HepG2 (cell line): ENCODE measurements at regions not wholly inside any gene's neighbourhood (a gene's known extent, or its start where the extent isn't known, plus 50 kb on each side); places are given as distances from the start of the nearest gene placed in this dataset.

Source experiments
- E2F2 ChIP-seq: sonication (generic); formaldehyde crosslinking; IDR thresholded peaks from 2 replicates; pipeline ENCODE4 v1.4.0; 2020; ENCODE audit warnings: missing genetic modification reagents, borderline replicate concordance
- GMEB1 ChIP-seq: sonication (generic); formaldehyde crosslinking; IDR thresholded peaks from 2 replicates; pipeline ENCODE4 v1.5.1; 2020; ENCODE audit warnings: missing genetic modification reagents, mild to moderate bottlenecking, borderline replicate concordance
- HIVEP1 ChIP-seq: sonication (generic); formaldehyde crosslinking; IDR thresholded peaks from 2 replicates; pipeline ENCODE4 v1.4.0; 2020; ENCODE audit warnings: mild to moderate bottlenecking, missing genetic modification reagents
- HMGA1 ChIP-seq: sonication (generic); formaldehyde crosslinking; conservative IDR thresholded peaks from 2 replicates; pipeline ENCODE4 v1.4.0; 2020; ENCODE audit warnings: missing genetic modification reagents
- HNF4A ChIP-seq: sonication (generic); formaldehyde crosslinking; IDR thresholded peaks from 2 replicates; pipeline ENCODE4 v1.4.0; 2020; ENCODE audit warnings: missing genetic modification reagents
- IRF9 ChIP-seq: sonication (generic); formaldehyde crosslinking; IDR thresholded peaks from 2 replicates; pipeline ENCODE4 v1.8.0; 2022; ENCODE audit warnings: missing genetic modification reagents, mild to moderate bottlenecking, borderline replicate concordance
- NR2F2 ChIP-seq: IDR thresholded peaks from 2 replicates; pipeline ENCODE4 v1.6.1; 2012; ENCODE audit warnings: low read depth, inconsistent platforms, borderline replicate concordance
- ONECUT2 ChIP-seq: sonication (generic); formaldehyde crosslinking; IDR thresholded peaks from 2 replicates; pipeline ENCODE4 v1.4.0; 2020; ENCODE audit warnings: missing genetic modification reagents
- PHB2 ChIP-seq: fragments of 450-650 bp; IDR thresholded peaks from 2 replicates; pipeline ENCODE4 v1.6.1; 2018; ENCODE audit not compliant: partially characterized antibody
- SMAD9 ChIP-seq: sonication (generic); formaldehyde crosslinking; IDR thresholded peaks from 2 replicates; pipeline ENCODE4 v1.5.1; 2020; ENCODE audit warnings: mild to moderate bottlenecking, missing genetic modification reagents
- SRSF1 ChIP-seq: fragments of 200-400 bp; formaldehyde crosslinking; optimal IDR thresholded peaks from 2 replicates; pipeline ENCODE3; 2017; ENCODE audit warnings: mild to moderate bottlenecking, low read depth, low read length, moderate library complexity
- THAP9 ChIP-seq: sonication (generic); formaldehyde crosslinking; IDR thresholded peaks from 2 replicates; pipeline ENCODE4; 2020; ENCODE audit warnings: missing genetic modification reagents, mild to moderate bottlenecking, borderline replicate concordance
- TOE1 ChIP-seq: sonication (generic); formaldehyde crosslinking; IDR thresholded peaks from 2 replicates; pipeline ENCODE4 v1.4.0; 2020; ENCODE audit warnings: mild to moderate bottlenecking, missing genetic modification reagents
- TP53 ChIP-seq: sonication (generic); formaldehyde crosslinking; conservative IDR thresholded peaks from 2 replicates; pipeline ENCODE4 v1.4.0; 2020; ENCODE audit warnings: missing genetic modification reagents
- TSC22D2 ChIP-seq: sonication (generic); formaldehyde crosslinking; IDR thresholded peaks from 2 replicates; pipeline ENCODE4 v1.5.1; 2020; ENCODE audit warnings: missing genetic modification reagents, mild to moderate bottlenecking, borderline replicate concordance
- ZNF33B ChIP-seq: sonication (generic); formaldehyde crosslinking; IDR thresholded peaks from 2 replicates; pipeline ENCODE4 v1.5.1; 2020; ENCODE audit warnings: mild to moderate bottlenecking, missing genetic modification reagents
- ZNF547 ChIP-seq: sonication (generic); formaldehyde crosslinking; IDR thresholded peaks from 2 replicates; pipeline ENCODE4 v1.5.1; 2020; ENCODE audit warnings: mild to moderate bottlenecking, missing genetic modification reagents
- ZNF556 ChIP-seq: sonication (generic); formaldehyde crosslinking; IDR thresholded peaks from 2 replicates; pipeline ENCODE4 v1.4.0; 2020; ENCODE audit warnings: mild to moderate bottlenecking, missing genetic modification reagents, borderline replicate concordance
- ZNF747 ChIP-seq: sonication (generic); formaldehyde crosslinking; IDR thresholded peaks from 2 replicates; pipeline ENCODE4 v1.8.1; 2023; ENCODE audit warnings: missing genetic modification reagents, mild to moderate bottlenecking, borderline replicate concordance
- ZNF781 ChIP-seq: sonication (generic); formaldehyde crosslinking; IDR thresholded peaks from 2 replicates; pipeline ENCODE4 v1.5.1; 2020; ENCODE audit warnings: borderline replicate concordance, mild to moderate bottlenecking, missing genetic modification reagents; ENCODE audit errors: not compliant biosample characterization
- ZNF790 ChIP-seq: sonication (generic); formaldehyde crosslinking; IDR thresholded peaks from 2 replicates; pipeline ENCODE4 v1.8.0; 2022; ENCODE audit warnings: missing genetic modification reagents, mild to moderate bottlenecking, borderline replicate concordance

- no peak for TF ChIP-seq THAP9
- peak; percentile 43; the same call in 1 of the 2 replicates for TF ChIP-seq NR2F2
- peak; percentile 79 for TF ChIP-seq TOE1 (CRISPR knock-in tag)
- TF ChIP-seq ZNF781 (CRISPR knock-in tag), result peak; percentile 83
- TF ChIP-seq TSC22D2 (CRISPR knock-in tag), result peak; percentile 89; the same call in 1 of the 2 replicates
- TF ChIP-seq ZNF790, result no peak
- TF ChIP-seq ZNF747 (CRISPR knock-in tag), result no peak
- no peak for TF ChIP-seq ZNF33B (CRISPR knock-in tag)
- peak; percentile 99 for TF ChIP-seq HNF4A (CRISPR knock-in tag)
- TF ChIP-seq E2F2 (CRISPR knock-in tag), result no peak
- no peak for TF ChIP-seq ZNF547 (CRISPR knock-in tag)
- no peak for TF ChIP-seq PHB2
- 0 out of 2 replicates have a peak, but pooled peaks have one; percentile 36 for TF ChIP-seq ONECUT2 (CRISPR knock-in tag)
- TF ChIP-seq ZNF556, result no peak; the same call in 1 of the 2 replicates
- 0 out of 2 replicates have a peak, but pooled peaks have one; percentile 43 for TF ChIP-seq HIVEP1 (CRISPR knock-in tag)
- no peak for TF ChIP-seq HMGA1 (CRISPR knock-in tag)
- TF ChIP-seq SRSF1, result no peak
- no peak for TF ChIP-seq SMAD9
- 0 out of 2 replicates have a peak, but pooled peaks have one; percentile 45 for TF ChIP-seq TP53 (CRISPR knock-in tag)
- no peak for TF ChIP-seq IRF9 (CRISPR knock-in tag)
- TF ChIP-seq GMEB1 (CRISPR knock-in tag), result no peak
These were observed 228.2 kb upstream of the PROX1 start (continued) for GRCh38 chr1:213759359-213760181.
